22Rv1 (cell line): ENCODE measurements at regions not wholly inside any gene's neighbourhood (a gene's known extent, or its start where the extent isn't known, plus 50 kb on each side); places are given as distances from the start of the nearest gene placed in this dataset.

Source experiments
- ZFX ChIP-seq: fragments of 450-650 bp; IDR thresholded peaks from 2 replicates; pipeline ENCODE4 v1.6.1; 2017; ENCODE audit warnings: antibody characterized with exemption, borderline replicate concordance
- TF ChIP-seq, protein P1 (sequence below): fragments of 450-650 bp; IDR thresholded peaks from 2 replicates; pipeline ENCODE4 v1.5.1; 2017; ENCODE audit warnings: mild to moderate bottlenecking

DNA sequence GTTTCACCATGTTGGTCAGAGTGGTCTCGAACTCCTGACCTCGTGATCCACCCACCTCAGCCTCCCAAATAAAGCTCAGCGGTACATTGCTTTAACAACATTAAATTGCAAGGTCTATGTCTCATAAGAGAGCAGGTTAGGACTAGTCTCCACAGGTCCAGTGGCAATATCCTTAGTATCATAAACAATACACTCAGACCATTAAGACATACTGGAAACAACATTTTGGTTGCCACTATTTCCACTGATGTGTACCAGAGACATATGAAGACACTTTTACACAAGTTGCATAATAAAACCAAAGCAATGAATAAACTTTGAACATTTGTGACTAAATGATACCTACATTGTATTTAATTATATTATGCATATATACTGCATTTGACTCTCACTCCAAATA is 1130.0 kb downstream of the TSN start:
- TF ChIP-seq, protein P1, sequence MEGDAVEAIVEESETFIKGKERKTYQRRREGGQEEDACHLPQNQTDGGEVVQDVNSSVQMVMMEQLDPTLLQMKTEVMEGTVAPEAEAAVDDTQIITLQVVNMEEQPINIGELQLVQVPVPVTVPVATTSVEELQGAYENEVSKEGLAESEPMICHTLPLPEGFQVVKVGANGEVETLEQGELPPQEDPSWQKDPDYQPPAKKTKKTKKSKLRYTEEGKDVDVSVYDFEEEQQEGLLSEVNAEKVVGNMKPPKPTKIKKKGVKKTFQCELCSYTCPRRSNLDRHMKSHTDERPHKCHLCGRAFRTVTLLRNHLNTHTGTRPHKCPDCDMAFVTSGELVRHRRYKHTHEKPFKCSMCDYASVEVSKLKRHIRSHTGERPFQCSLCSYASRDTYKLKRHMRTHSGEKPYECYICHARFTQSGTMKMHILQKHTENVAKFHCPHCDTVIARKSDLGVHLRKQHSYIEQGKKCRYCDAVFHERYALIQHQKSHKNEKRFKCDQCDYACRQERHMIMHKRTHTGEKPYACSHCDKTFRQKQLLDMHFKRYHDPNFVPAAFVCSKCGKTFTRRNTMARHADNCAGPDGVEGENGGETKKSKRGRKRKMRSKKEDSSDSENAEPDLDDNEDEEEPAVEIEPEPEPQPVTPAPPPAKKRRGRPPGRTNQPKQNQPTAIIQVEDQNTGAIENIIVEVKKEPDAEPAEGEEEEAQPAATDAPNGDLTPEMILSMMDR, result no peak
- no peak for TF ChIP-seq ZFX
